T-helper 1 cell treated with Interleukin-12 subunit alpha and Interleukin-12 subunit beta and Interleukin-4 antibody, amounts not matched to agents 30 μg/mL and 1 μg/mL, for 36 hours (primary cell): ENCODE measurements at regions not wholly inside any gene's neighbourhood (a gene's known extent, or its start where the extent isn't known, plus 50 kb on each side); places are given as distances from the start of the nearest gene placed in this dataset.

ENCODE experiments used
- H3K27ac Mint-ChIP-seq: one replicate; pipeline ENCODE4 v1.8.0; 2021; ENCODE audit warnings: mild to moderate bottlenecking, mixed read lengths
- H3K27me3 Mint-ChIP-seq: one replicate; pipeline ENCODE4 v1.8.0; 2021; ENCODE audit warnings: low read depth, mixed read lengths
- H3K36me3 Mint-ChIP-seq: one replicate; pipeline ENCODE4 v1.8.0; 2021; ENCODE audit warnings: low read depth, mixed read lengths
- H3K4me1 Mint-ChIP-seq: one replicate; pipeline ENCODE4 v1.8.0; 2021; ENCODE audit warnings: low read depth, mixed read lengths
- H3K4me3 Mint-ChIP-seq: one replicate; pipeline ENCODE4 v1.8.0; 2021; ENCODE audit warnings: mild to moderate bottlenecking, moderate library complexity, mixed read lengths
- H3K9me3 Mint-ChIP-seq: one replicate; pipeline ENCODE4 v1.8.0; 2021; ENCODE audit warnings: mixed read lengths

DNA sequence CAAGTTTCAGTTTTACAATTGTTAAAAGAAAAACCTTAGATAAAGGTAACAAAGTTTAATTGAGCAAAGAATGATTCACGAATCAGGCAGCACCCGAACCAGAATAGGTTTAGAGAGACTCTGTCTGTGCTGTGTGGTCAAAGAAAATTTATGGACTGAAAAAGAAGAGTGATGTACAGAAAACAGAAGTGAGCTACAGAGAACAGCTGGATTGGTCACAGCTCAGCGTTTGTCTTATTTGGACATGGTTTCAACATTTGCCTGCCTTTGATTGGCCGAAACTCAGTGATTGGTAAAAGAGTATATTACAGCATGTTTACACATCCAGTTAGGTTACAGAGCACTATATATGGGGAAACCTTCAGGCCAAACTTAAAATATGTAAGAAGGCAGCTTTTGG, 703.2 kb upstream of the STXBP6 start:
- no peaks in the 10 kb centered on the region for H3K27me3 Mint-ChIP-seq
- no peaks in the 10 kb centered on the region for H3K36me3 Mint-ChIP-seq
- no peaks in the 10 kb centered on the region for H3K4me1 Mint-ChIP-seq
- no peak overlapping the region for H3K27ac Mint-ChIP-seq
- peaks cover 24% of the 10 kb centered on the region for H3K9me3 Mint-ChIP-seq
- H3K4me3 Mint-ChIP-seq = no peak overlapping the region

DNA sequence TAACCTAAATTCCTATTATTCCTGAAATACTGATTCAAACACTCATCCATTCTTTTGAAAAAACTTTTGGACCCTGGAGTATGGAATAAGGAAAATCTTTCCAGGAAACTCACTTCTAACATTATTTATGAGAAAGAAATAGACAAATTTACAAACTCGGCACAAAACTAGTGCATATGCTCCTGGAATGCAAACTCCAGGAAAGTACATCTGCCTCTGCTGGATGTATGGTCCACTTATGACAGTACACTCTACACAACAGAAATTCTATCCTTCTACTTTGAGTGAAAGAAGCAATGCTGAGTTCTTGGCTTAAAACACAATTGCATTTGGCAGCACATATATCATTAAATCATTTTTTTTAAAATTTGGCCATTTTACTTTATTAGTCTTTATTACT, 700.5 kb upstream of the STXBP6 start:
- H3K27ac Mint-ChIP-seq = no peak overlapping the region
- H3K9me3 Mint-ChIP-seq = peaks cover 35% of the 10 kb centered on the region
- no peaks in the 10 kb centered on the region for H3K36me3 Mint-ChIP-seq
- no peak overlapping the region for H3K4me3 Mint-ChIP-seq
- no peaks in the 10 kb centered on the region for H3K4me1 Mint-ChIP-seq
- H3K27me3 Mint-ChIP-seq = no peaks in the 10 kb centered on the region
